ENCODE measurements at regions not wholly inside any gene's neighbourhood (a gene's known extent, or its start where the extent isn't known, plus 50 kb on each side); places are given as distances from the start of the nearest gene placed in this dataset.

DNA sequence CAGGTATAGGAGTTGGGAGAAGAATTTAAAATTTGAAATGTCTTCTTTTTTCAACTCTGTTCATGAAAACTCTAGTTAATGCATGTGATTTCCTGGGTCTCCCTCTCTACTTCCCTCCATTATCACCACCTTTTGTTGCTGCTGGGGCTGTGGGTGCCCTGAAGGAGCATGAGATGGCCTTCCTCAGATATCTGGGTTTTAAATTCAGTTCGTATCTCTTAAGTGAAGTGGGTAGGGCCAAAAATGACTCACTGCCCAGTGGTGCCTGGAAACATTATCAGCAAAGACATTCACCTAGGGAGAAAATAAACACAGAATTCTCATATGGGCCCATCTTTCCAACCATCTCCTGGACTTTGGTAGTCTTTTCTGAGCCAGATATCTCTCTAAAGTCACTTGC lies 234.9 kb upstream of the PLEKHG7 start:
- TF ChIP-seq POLR2A (IDR thresholded peaks at IDR 0.05; ENCODE audit: borderline replicate concordance, extremely low read depth, insufficient read depth, insufficient read length) (no peak), ATF3 (IDR thresholded peaks at IDR 0.05) (no peak), CTCF (IDR thresholded peaks at IDR 0.05 in 2 of 3, conservative IDR thresholded peaks at IDR 0.05 in 1 of 3; ENCODE audit: borderline replicate concordance in 1 of 3, insufficient read depth in 1 of 3, low read depth in 2 of 3, low read length in 2 of 3) (no peak), ZNF274 (IDR thresholded peaks at IDR 0.05; ENCODE audit: low read depth, low read length) (no peak), EZH2 (IDR thresholded peaks at IDR 0.05) (no peak), MAX (IDR thresholded peaks at IDR 0.05) (no peak), ZFX (IDR thresholded peaks at IDR 0.05) (no peak)

All from HCT116 (cell line).